ENCODE measurements at regions not wholly inside any gene's neighbourhood (a gene's known extent, or its start where the extent isn't known, plus 50 kb on each side); places are given as distances from the start of the nearest gene placed in this dataset.

DNA sequence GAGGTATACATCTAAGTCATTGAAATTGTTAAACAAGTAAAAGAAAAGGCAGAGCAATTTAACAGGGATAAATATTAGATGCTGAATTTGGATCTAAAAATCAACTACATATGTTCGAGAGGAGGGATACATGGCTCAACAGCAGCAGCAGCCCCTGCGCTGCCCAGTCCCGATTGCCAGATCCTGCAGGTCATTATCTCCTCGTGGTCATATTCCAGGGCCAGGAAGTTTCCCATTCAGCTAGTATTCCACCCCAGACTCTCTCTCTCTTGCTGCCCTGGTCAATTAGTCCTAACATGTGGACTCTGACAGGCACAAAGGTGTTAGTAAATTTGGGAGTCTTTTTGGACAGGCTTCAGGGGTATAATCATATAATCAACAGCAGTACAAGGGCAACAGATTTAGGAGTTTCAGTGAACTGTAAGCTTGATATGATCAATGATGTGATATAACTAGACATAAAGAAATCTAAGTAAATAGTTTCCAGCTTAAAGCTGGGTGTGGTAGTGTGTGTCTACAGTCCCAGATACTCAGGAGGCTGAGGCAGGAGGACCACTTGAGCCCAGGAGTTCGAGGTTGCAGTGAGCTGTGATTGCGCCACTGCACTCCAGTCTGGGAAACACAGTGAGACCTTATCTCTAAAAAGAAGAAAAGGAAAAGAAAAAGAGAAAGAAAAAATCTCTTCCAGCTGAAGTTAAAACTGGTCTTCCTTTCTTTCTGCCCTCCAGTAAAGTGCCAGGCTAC lies 96.5 kb upstream of the MED13 start:
- no peak for ATAC-seq
- Mint-ChIP-seq H3K36me3 (no peaks in the 10 kb centered on the region), H3K27ac (no peak overlapping the region), H3K4me3 (no peak overlapping the region), H3K27me3 (ENCODE audit: low read depth) (no peaks in the 10 kb centered on the region), H3K9me3 (no peaks in the 10 kb centered on the region), H3K4me1 (no peaks in the 10 kb centered on the region)
- no peak for DNase-seq (ENCODE audit: low spot score)
- no peak for TF ChIP-seq FOXK1 (CRISPR knock-in tag; IDR thresholded peaks at IDR 0.05)
- TF ChIP-seq, protein P1, sequence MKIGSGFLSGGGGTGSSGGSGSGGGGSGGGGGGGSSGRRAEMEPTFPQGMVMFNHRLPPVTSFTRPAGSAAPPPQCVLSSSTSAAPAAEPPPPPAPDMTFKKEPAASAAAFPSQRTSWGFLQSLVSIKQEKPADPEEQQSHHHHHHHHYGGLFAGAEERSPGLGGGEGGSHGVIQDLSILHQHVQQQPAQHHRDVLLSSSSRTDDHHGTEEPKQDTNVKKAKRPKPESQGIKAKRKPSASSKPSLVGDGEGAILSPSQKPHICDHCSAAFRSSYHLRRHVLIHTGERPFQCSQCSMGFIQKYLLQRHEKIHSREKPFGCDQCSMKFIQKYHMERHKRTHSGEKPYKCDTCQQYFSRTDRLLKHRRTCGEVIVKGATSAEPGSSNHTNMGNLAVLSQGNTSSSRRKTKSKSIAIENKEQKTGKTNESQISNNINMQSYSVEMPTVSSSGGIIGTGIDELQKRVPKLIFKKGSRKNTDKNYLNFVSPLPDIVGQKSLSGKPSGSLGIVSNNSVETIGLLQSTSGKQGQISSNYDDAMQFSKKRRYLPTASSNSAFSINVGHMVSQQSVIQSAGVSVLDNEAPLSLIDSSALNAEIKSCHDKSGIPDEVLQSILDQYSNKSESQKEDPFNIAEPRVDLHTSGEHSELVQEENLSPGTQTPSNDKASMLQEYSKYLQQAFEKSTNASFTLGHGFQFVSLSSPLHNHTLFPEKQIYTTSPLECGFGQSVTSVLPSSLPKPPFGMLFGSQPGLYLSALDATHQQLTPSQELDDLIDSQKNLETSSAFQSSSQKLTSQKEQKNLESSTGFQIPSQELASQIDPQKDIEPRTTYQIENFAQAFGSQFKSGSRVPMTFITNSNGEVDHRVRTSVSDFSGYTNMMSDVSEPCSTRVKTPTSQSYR (CRISPR knock-in tag; IDR thresholded peaks at IDR 0.05): no peak
- no peak for TF ChIP-seq NR1H2 (CRISPR knock-in tag; IDR thresholded peaks at IDR 0.05)
- no peak for TF ChIP-seq IRF2 (CRISPR knock-in tag; IDR thresholded peaks at IDR 0.05; ENCODE audit: borderline replicate concordance, low read depth)
- no peak for TF ChIP-seq ZNF138 (CRISPR knock-in tag; conservative IDR thresholded peaks at IDR 0.05)
- TF ChIP-seq ESRRA (CRISPR knock-in tag; IDR thresholded peaks at IDR 0.05; ENCODE audit: borderline replicate concordance): no peak
- no peak for TF ChIP-seq ATF1 (CRISPR knock-in tag; IDR thresholded peaks at IDR 0.05)
- no peak for TF ChIP-seq ZBTB21 (CRISPR knock-in tag; IDR thresholded peaks at IDR 0.05; ENCODE audit: borderline replicate concordance)
- TF ChIP-seq, protein P2, sequence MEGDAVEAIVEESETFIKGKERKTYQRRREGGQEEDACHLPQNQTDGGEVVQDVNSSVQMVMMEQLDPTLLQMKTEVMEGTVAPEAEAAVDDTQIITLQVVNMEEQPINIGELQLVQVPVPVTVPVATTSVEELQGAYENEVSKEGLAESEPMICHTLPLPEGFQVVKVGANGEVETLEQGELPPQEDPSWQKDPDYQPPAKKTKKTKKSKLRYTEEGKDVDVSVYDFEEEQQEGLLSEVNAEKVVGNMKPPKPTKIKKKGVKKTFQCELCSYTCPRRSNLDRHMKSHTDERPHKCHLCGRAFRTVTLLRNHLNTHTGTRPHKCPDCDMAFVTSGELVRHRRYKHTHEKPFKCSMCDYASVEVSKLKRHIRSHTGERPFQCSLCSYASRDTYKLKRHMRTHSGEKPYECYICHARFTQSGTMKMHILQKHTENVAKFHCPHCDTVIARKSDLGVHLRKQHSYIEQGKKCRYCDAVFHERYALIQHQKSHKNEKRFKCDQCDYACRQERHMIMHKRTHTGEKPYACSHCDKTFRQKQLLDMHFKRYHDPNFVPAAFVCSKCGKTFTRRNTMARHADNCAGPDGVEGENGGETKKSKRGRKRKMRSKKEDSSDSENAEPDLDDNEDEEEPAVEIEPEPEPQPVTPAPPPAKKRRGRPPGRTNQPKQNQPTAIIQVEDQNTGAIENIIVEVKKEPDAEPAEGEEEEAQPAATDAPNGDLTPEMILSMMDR (IDR thresholded peaks at IDR 0.05): no peak
- no peak for TF ChIP-seq FOXP1 (CRISPR knock-in tag; IDR thresholded peaks at IDR 0.05; ENCODE audit: borderline replicate concordance)
- TF ChIP-seq NR2C2 (CRISPR knock-in tag; IDR thresholded peaks at IDR 0.05): no peak
- TF ChIP-seq, protein P3, sequence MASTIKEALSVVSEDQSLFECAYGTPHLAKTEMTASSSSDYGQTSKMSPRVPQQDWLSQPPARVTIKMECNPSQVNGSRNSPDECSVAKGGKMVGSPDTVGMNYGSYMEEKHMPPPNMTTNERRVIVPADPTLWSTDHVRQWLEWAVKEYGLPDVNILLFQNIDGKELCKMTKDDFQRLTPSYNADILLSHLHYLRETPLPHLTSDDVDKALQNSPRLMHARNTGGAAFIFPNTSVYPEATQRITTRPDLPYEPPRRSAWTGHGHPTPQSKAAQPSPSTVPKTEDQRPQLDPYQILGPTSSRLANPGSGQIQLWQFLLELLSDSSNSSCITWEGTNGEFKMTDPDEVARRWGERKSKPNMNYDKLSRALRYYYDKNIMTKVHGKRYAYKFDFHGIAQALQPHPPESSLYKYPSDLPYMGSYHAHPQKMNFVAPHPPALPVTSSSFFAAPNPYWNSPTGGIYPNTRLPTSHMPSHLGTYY (CRISPR knock-in tag; IDR thresholded peaks at IDR 0.05): no peak
- ChIA-PET POLR2A (no interaction called here), CTCF (interaction anchor here (0.6 kb wide), 1 partner anchor 20 kb away, joined by 3 read pairs; no protein-coding TSS in a partner anchor)

DNA sequence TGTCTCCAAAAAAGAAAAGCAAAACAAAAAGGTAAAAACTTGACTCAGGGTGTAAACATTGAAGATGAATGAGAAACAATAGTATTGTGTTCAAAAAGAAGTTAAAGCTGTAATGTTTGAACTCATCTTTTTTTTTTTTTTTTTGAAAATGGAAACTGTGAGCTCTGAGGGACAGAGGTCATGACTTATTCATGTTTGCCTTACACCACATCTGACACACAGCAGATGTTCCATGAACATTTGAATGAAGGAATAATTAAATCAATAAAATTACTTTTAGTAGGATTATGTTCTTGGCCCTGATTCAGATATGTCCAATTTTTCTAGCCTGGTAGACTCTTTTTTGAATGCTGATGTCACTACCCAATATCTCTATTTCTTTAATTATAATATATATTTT lies 95.7 kb upstream of the MED13 start:
- no peaks in the 10 kb centered on the region for H3K4me1 Mint-ChIP-seq
- H3K27me3 Mint-ChIP-seq (ENCODE audit: low read depth): no peaks in the 10 kb centered on the region
- DNase-seq (ENCODE audit: low spot score) (no peak), ATAC-seq (no peak)
- ChIA-PET CTCF (no interaction called here), POLR2A (no interaction called here)
- no peak overlapping the region for H3K27ac Mint-ChIP-seq
- TF ChIP-seq, protein P4, sequence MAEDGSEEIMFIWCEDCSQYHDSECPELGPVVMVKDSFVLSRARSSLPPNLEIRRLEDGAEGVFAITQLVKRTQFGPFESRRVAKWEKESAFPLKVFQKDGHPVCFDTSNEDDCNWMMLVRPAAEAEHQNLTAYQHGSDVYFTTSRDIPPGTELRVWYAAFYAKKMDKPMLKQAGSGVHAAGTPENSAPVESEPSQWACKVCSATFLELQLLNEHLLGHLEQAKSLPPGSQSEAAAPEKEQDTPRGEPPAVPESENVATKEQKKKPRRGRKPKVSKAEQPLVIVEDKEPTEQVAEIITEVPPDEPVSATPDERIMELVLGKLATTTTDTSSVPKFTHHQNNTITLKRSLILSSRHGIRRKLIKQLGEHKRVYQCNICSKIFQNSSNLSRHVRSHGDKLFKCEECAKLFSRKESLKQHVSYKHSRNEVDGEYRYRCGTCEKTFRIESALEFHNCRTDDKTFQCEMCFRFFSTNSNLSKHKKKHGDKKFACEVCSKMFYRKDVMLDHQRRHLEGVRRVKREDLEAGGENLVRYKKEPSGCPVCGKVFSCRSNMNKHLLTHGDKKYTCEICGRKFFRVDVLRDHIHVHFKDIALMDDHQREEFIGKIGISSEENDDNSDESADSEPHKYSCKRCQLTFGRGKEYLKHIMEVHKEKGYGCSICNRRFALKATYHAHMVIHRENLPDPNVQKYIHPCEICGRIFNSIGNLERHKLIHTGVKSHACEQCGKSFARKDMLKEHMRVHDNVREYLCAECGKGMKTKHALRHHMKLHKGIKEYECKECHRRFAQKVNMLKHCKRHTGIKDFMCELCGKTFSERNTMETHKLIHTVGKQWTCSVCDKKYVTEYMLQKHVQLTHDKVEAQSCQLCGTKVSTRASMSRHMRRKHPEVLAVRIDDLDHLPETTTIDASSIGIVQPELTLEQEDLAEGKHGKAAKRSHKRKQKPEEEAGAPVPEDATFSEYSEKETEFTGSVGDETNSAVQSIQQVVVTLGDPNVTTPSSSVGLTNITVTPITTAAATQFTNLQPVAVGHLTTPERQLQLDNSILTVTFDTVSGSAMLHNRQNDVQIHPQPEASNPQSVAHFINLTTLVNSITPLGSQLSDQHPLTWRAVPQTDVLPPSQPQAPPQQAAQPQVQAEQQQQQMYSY (CRISPR knock-in tag; IDR thresholded peaks at IDR 0.05): no peak
- TF ChIP-seq, protein P5, sequence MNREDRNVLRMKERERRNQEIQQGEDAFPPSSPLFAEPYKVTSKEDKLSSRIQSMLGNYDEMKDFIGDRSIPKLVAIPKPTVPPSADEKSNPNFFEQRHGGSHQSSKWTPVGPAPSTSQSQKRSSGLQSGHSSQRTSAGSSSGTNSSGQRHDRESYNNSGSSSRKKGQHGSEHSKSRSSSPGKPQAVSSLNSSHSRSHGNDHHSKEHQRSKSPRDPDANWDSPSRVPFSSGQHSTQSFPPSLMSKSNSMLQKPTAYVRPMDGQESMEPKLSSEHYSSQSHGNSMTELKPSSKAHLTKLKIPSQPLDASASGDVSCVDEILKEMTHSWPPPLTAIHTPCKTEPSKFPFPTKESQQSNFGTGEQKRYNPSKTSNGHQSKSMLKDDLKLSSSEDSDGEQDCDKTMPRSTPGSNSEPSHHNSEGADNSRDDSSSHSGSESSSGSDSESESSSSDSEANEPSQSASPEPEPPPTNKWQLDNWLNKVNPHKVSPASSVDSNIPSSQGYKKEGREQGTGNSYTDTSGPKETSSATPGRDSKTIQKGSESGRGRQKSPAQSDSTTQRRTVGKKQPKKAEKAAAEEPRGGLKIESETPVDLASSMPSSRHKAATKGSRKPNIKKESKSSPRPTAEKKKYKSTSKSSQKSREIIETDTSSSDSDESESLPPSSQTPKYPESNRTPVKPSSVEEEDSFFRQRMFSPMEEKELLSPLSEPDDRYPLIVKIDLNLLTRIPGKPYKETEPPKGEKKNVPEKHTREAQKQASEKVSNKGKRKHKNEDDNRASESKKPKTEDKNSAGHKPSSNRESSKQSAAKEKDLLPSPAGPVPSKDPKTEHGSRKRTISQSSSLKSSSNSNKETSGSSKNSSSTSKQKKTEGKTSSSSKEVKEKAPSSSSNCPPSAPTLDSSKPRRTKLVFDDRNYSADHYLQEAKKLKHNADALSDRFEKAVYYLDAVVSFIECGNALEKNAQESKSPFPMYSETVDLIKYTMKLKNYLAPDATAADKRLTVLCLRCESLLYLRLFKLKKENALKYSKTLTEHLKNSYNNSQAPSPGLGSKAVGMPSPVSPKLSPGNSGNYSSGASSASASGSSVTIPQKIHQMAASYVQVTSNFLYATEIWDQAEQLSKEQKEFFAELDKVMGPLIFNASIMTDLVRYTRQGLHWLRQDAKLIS (CRISPR knock-in tag; IDR thresholded peaks at IDR 0.05; ENCODE audit: borderline replicate concordance): no peak
- TF ChIP-seq NR2C2 (CRISPR knock-in tag; IDR thresholded peaks at IDR 0.05): no peak
- TF ChIP-seq, protein P6, sequence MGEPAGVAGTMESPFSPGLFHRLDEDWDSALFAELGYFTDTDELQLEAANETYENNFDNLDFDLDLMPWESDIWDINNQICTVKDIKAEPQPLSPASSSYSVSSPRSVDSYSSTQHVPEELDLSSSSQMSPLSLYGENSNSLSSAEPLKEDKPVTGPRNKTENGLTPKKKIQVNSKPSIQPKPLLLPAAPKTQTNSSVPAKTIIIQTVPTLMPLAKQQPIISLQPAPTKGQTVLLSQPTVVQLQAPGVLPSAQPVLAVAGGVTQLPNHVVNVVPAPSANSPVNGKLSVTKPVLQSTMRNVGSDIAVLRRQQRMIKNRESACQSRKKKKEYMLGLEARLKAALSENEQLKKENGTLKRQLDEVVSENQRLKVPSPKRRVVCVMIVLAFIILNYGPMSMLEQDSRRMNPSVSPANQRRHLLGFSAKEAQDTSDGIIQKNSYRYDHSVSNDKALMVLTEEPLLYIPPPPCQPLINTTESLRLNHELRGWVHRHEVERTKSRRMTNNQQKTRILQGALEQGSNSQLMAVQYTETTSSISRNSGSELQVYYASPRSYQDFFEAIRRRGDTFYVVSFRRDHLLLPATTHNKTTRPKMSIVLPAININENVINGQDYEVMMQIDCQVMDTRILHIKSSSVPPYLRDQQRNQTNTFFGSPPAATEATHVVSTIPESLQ (CRISPR knock-in tag; IDR thresholded peaks at IDR 0.05): no peak
- TF ChIP-seq, protein P7, sequence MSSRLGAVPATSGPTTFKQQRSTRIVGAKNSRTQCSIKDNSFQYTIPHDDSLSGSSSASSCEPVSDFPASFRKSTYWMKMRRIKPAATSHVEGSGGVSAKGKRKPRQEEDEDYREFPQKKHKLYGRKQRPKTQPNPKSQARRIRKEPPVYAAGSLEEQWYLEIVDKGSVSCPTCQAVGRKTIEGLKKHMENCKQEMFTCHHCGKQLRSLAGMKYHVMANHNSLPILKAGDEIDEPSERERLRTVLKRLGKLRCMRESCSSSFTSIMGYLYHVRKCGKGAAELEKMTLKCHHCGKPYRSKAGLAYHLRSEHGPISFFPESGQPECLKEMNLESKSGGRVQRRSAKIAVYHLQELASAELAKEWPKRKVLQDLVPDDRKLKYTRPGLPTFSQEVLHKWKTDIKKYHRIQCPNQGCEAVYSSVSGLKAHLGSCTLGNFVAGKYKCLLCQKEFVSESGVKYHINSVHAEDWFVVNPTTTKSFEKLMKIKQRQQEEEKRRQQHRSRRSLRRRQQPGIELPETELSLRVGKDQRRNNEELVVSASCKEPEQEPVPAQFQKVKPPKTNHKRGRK (CRISPR knock-in tag; IDR thresholded peaks at IDR 0.05; ENCODE audit: borderline replicate concordance): no peak
- no peak for TF ChIP-seq ZNF232 (CRISPR knock-in tag; IDR thresholded peaks at IDR 0.05)
- H3K36me3 Mint-ChIP-seq: no peaks in the 10 kb centered on the region
- no peak overlapping the region for H3K4me3 Mint-ChIP-seq
- H3K9me3 Mint-ChIP-seq: no peaks in the 10 kb centered on the region

Measured in WTC11 (cell line).